ENCODE measurements at regions not wholly inside any gene's neighbourhood (a gene's known extent, or its start where the extent isn't known, plus 50 kb on each side); places are given as distances from the start of the nearest gene placed in this dataset.
A peak's percentile ranks its signal among the peaks of the same experiment; 100 is the strongest.

DNA sequence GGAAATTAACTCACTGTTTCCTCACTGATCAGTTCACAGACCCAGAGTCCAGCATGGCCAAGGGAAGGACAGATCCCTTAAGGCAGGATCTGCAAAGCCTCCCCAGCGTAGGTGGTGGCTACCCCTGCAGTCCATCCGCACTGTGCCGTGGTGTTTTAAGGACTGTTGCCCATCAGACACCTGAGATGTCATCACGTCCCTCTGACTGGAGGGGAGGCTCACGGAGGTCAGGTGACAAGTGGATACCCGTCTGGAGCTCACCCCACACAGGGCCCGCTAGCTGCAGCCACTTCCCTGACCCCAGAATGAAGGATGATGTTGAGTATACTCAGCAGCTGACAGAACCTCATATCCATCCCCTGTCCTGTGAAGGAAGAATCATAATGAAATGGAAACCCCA, 161.8 kb upstream of the GGTLC1 start:
- no peak; a peak in 1 of 6 replicates for ATAC-seq
- Histone ChIP-seq H3K27ac (no peak overlapping the region), H3K4me1 (no peaks in the 10 kb centered on the region), H3K4me2 (no peak overlapping the region), H3K9me3 (peaks cover 4% of the 10 kb centered on the region; the same call in 1 of the 3 replicates), H3K4me3 (no peak overlapping the region)
- WGBS (ENCODE audit: missing lambda C conversion rate), result 65% methylated on average over 7 of the region's 7 CpGs
- ChIA-PET POLR2A (no interaction called here), CTCF (interaction anchor here (0.9 to 4.2 kb wide), 7 partner anchors 9 to 53 kb away, joined by 3 to 37 read pairs (median 4); no protein-coding TSS in a partner anchor)
- no peak for FAIRE-seq
- TF ChIP-seq FOSB (CRISPR knock-in tag; IDR thresholded peaks at IDR 0.05), result no peak
- TF ChIP-seq, protein P1, sequence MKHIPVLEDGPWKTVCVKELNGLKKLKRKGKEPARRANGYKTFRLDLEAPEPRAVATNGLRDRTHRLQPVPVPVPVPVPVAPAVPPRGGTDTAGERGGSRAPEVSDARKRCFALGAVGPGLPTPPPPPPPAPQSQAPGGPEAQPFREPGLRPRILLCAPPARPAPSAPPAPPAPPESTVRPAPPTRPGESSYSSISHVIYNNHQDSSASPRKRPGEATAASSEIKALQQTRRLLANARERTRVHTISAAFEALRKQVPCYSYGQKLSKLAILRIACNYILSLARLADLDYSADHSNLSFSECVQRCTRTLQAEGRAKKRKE (CRISPR knock-in tag; IDR thresholded peaks at IDR 0.05; ENCODE audit: low read depth), result no peak
- no peak for TF ChIP-seq ZC3H11A (IDR thresholded peaks at IDR 0.05)
- TF ChIP-seq HOXA7 (CRISPR knock-in tag; IDR thresholded peaks at IDR 0.05), result no peak
- no peak for TF ChIP-seq CHD4 (IDR thresholded peaks at IDR 0.05; ENCODE audit: borderline replicate concordance)
- TF ChIP-seq FOXS1 (CRISPR knock-in tag; IDR thresholded peaks at IDR 0.05), result no peak
- TF ChIP-seq CEBPB (IDR thresholded peaks at IDR 0.05), result no peak
- TF ChIP-seq CHD2 (IDR thresholded peaks at IDR 0.05; ENCODE audit: low read length, partially characterized antibody), result no peak
- TF ChIP-seq SMC3 (IDR thresholded peaks at IDR 0.05), result no peak
- no peak for TF ChIP-seq EP300 (IDR thresholded peaks at IDR 0.05)
- no peak for TF ChIP-seq RAD21 (conservative IDR thresholded peaks at IDR 0.05 in 1 of 2, IDR thresholded peaks at IDR 0.05 in 1 of 2)
- no peak for TF ChIP-seq NR3C1 (IDR thresholded peaks at IDR 0.05)
- no peak for TF ChIP-seq ZFP36 (IDR thresholded peaks at IDR 0.05; ENCODE audit: borderline replicate concordance, partially characterized antibody)
- TF ChIP-seq RCOR1 (IDR thresholded peaks at IDR 0.05; ENCODE audit: low read depth, low read length), result no peak
- TF ChIP-seq HEYL (CRISPR knock-in tag; IDR thresholded peaks at IDR 0.05), result no peak
- no peak for TF ChIP-seq JUNB (IDR thresholded peaks at IDR 0.05)
- no peak for TF ChIP-seq POLR2AphosphoS2 (conservative IDR thresholded peaks at IDR 0.05; ENCODE audit: low read length)
- no peak for TF ChIP-seq GATA3 (IDR thresholded peaks at IDR 0.05; ENCODE audit: borderline replicate concordance)
- TF ChIP-seq NPAS2 (CRISPR knock-in tag; IDR thresholded peaks at IDR 0.05; ENCODE audit: borderline replicate concordance), result no peak
- TF ChIP-seq MAZ (IDR thresholded peaks at IDR 0.05; ENCODE audit: borderline replicate concordance, low read depth, low read length), result no peak
- no peak for DNase-seq (ENCODE audit: low read depth in 1 of 2, low spot score in 1 of 2)

DNA sequence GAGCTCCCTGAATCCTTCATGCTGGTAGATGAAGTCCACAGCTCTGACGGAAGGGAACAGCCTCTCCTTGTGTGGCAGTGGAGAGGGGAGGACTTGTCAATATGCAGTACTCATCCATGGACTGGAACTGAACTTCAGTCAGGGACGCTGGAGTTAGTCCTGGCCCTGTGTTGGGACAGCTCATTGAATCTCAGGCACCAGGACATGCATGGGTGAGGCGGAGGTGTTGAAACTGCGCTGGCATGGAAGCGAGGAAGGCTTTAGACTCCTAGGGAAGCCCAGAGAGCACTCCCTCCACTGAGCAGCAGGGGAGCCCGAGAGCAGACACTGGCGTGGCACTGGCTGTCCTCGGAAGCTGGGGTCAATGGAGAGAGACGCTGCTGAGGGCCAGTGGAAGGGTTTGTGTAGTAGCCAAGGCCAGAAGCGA, 161.3 kb upstream of the GGTLC1 start:
- ATAC-seq, result peak; percentile 78 to 97; a peak in 4 of 6 replicates
- no peak for FAIRE-seq
- peak; percentile 25 to 27 for DNase-seq (ENCODE audit: low read depth in 1 of 2, low spot score in 1 of 2)
- POLR2A ChIA-PET, result no interaction called here
- no peak overlapping the region for H3K27ac ChIP-seq
- no peak for TF ChIP-seq MAX (IDR thresholded peaks at IDR 0.05)
- TF ChIP-seq, protein P2, sequence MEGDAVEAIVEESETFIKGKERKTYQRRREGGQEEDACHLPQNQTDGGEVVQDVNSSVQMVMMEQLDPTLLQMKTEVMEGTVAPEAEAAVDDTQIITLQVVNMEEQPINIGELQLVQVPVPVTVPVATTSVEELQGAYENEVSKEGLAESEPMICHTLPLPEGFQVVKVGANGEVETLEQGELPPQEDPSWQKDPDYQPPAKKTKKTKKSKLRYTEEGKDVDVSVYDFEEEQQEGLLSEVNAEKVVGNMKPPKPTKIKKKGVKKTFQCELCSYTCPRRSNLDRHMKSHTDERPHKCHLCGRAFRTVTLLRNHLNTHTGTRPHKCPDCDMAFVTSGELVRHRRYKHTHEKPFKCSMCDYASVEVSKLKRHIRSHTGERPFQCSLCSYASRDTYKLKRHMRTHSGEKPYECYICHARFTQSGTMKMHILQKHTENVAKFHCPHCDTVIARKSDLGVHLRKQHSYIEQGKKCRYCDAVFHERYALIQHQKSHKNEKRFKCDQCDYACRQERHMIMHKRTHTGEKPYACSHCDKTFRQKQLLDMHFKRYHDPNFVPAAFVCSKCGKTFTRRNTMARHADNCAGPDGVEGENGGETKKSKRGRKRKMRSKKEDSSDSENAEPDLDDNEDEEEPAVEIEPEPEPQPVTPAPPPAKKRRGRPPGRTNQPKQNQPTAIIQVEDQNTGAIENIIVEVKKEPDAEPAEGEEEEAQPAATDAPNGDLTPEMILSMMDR (IDR thresholded peaks at IDR 0.05), result peak; percentile 21; the same call in 1 of the 3 replicates
- H3K4me1 ChIP-seq, result no peaks in the 10 kb centered on the region
- CTCF ChIA-PET, result interaction anchor here (0.7 to 4.2 kb wide), 8 partner anchors 9 to 209 kb away, joined by 3 to 37 read pairs (median 4); no protein-coding TSS in a partner anchor
- 45% methylated on average over 10 of the region's 10 CpGs for WGBS (ENCODE audit: missing lambda C conversion rate)
- H3K4me2 ChIP-seq, result no peak overlapping the region
- H3K4me3 ChIP-seq, result no peak overlapping the region
- H3K9me3 ChIP-seq, result peaks cover 4% of the 10 kb centered on the region; the same call in 1 of the 3 replicates

DNA sequence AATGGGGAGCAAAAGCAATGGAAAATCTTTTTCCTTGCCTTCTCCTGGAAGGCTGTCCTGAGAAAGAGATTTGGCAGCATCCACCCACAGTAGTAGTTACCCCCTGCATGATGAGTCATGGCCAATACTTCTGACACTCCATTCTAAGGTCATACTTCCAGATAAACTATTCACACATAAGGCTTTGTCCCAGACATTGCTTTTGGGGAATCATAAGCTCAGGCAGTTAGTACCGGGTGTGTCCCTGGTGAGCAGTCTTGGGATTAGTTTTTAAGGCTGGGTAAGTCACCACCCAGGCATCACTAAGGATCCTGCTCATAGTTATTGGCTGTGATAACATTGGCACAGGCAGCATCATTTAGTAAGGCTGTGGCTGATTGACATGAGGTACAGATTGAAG, 160.6 kb upstream of the GGTLC1 start:
- no peak for FAIRE-seq
- peaks cover 4% of the 10 kb centered on the region; the same call in 1 of the 3 replicates for H3K9me3 ChIP-seq
- ChIA-PET POLR2A (no interaction called here), CTCF (interaction anchor here (0.7 to 4.2 kb wide), 7 partner anchors 8 to 210 kb away, joined by 3 to 37 read pairs (median 4); no protein-coding TSS in a partner anchor)
- no peak overlapping the region for H3K4me2 ChIP-seq
- no peak overlapping the region for H3K27ac ChIP-seq
- H3K4me1 ChIP-seq, result no peaks in the 10 kb centered on the region
- 36% methylated on average over 1 of the region's 1 CpG for WGBS (ENCODE audit: missing lambda C conversion rate)
- H3K4me3 ChIP-seq, result no peak overlapping the region
- TF ChIP-seq CHD2 (IDR thresholded peaks at IDR 0.05; ENCODE audit: low read length, partially characterized antibody) (no peak), FOSL2 (IDR thresholded peaks at IDR 0.05) (no peak), FOSL2 (CRISPR knock-in tag; IDR thresholded peaks at IDR 0.05) (0 out of 2 replicates have a peak, but pooled peaks have one; percentile 12), TP53 (CRISPR knock-in tag; IDR thresholded peaks at IDR 0.05) (no peak), CHD4 (IDR thresholded peaks at IDR 0.05; ENCODE audit: borderline replicate concordance) (no peak)
- peak in 1 of 2 experiments; percentile 11 for DNase-seq (ENCODE audit: low read depth in 1 of 2, low spot score in 1 of 2)
- ATAC-seq, result no peak

Measured in A549 (cell line).